ENCODE measurements at regions not wholly inside any gene's neighbourhood (a gene's known extent, or its start where the extent isn't known, plus 50 kb on each side); places are given as distances from the start of the nearest gene placed in this dataset.

DNA sequence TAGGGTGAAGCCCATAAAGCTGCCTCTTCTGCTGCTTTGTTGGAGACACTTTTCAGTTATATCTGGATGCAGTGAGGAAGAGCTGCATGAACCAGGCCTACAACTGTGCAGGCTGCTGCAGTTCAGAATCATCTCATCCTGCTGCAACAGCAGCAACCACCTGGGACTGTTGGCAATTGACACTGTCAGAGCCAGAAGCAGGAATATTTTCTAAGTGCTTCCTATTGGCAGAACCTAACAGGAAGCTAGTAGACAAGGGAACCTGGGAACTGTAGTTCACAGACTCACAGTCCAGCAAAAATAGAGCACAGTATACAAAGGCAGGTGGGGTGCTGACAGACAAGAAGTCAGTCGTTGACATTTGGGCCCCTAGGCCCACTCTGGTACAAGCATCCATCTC lies 452.9 kb upstream of the SPRED2 start:
- Histone ChIP-seq H3K36me3 (ENCODE audit: low read depth, missing control alignments) (no peaks in the 10 kb centered on the region), H3K27ac (no peak overlapping the region), H3K27me3 (no peaks in the 10 kb centered on the region), H3K4me3 (no peak overlapping the region), H3K9me3 (no peaks in the 10 kb centered on the region), H3K4me1 (no peaks in the 10 kb centered on the region)
- no peak for DNase-seq
- intact Hi-C loops (cut with DNase I; ENCODE audit: low total_unique reads): no loop called here
- WGBS, 2 donors: 68 to 72% methylated on average over 1 of the region's 1 CpG
- TF ChIP-seq, protein P1, sequence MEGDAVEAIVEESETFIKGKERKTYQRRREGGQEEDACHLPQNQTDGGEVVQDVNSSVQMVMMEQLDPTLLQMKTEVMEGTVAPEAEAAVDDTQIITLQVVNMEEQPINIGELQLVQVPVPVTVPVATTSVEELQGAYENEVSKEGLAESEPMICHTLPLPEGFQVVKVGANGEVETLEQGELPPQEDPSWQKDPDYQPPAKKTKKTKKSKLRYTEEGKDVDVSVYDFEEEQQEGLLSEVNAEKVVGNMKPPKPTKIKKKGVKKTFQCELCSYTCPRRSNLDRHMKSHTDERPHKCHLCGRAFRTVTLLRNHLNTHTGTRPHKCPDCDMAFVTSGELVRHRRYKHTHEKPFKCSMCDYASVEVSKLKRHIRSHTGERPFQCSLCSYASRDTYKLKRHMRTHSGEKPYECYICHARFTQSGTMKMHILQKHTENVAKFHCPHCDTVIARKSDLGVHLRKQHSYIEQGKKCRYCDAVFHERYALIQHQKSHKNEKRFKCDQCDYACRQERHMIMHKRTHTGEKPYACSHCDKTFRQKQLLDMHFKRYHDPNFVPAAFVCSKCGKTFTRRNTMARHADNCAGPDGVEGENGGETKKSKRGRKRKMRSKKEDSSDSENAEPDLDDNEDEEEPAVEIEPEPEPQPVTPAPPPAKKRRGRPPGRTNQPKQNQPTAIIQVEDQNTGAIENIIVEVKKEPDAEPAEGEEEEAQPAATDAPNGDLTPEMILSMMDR (IDR thresholded peaks at IDR 0.05): no peak
- TF ChIP-seq POLR2A (IDR thresholded peaks at IDR 0.05): no peak

DNA sequence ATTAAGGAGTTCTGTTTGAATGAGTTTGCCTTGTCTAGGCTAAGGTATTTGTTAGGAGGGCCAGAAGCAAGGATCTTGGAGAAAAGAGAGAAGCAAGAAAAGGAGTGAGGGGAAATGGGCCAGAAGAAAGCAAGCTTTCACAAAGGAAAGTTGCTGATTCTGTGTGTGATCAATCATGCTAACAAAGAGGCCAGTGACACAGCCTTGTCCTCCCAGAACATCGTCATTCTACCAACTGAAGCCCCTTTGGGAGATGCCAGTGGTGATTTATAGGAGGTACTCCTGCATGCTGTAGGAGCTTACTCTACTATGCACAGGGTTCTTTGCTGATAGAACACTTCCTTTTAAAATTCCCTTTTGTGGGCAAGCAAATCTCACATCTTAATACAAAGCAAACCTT lies 449.2 kb upstream of the SPRED2 start:
- Histone ChIP-seq H3K27ac (no peak overlapping the region), H3K36me3 (ENCODE audit: low read depth, missing control alignments) (no peaks in the 10 kb centered on the region), H3K9me3 (no peaks in the 10 kb centered on the region), H3K4me3 (no peak overlapping the region), H3K27me3 (no peaks in the 10 kb centered on the region), H3K4me1 (no peaks in the 10 kb centered on the region)
- TF ChIP-seq POLR2A (IDR thresholded peaks at IDR 0.05): no peak
- TF ChIP-seq, protein P1 (IDR thresholded peaks at IDR 0.05): no peak
- WGBS, 2 donors: 39 to 71% methylated on average over 1 of the region's 1 CpG
- no peak for DNase-seq
- intact Hi-C loops (cut with DNase I; ENCODE audit: low total_unique reads): no loop called here

DNA sequence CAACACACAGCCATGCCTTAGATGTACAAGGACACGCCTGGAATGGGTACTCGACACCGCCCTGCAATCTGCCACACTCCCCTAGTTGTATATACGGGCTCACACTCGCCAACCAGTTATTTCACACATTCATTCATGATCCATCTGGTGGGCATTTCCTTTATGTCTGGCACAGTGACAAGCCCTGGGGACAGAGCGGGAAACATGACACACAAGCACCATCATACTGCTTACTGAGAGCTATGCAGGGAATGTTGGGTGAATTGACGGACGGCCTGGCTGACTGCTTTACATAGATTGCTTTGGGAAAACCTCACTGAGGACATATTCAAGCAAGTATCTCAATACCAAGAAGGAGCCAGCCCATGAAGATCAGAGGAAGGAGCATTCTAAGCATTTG lies 448.0 kb upstream of the SPRED2 start:
- Histone ChIP-seq H3K36me3 (ENCODE audit: low read depth, missing control alignments) (no peaks in the 10 kb centered on the region), H3K4me1 (no peaks in the 10 kb centered on the region), H3K9me3 (no peaks in the 10 kb centered on the region), H3K27me3 (no peaks in the 10 kb centered on the region), H3K27ac (no peak overlapping the region), H3K4me3 (no peak overlapping the region)
- TF ChIP-seq, protein P1 (IDR thresholded peaks at IDR 0.05): no peak
- no peak for TF ChIP-seq POLR2A (IDR thresholded peaks at IDR 0.05)
- intact Hi-C loops (cut with DNase I; ENCODE audit: low total_unique reads): no loop called here
- WGBS, 2 donors: 77 to 94% methylated on average over 8 of the region's 8 CpGs
- no peak for DNase-seq

DNA sequence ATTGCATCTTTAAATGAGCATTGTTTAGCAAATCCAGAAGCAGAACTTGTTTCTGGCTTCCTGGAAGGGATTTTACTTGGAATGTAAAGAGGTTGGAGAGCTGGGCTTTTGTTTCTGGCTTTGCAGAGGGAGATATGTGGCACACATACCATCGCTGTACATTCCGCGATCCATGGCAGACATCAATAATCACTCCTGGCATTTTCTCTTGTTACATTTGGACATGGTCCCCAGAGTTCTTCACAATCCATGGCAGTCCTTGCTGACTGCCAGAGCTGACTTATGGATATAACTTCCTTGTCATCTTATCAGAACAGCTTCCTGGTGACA lies 445.6 kb upstream of the SPRED2 start:
- intact Hi-C loops (cut with DNase I; ENCODE audit: low total_unique reads): no loop called here
- no peaks in the 10 kb centered on the region for H3K4me1 ChIP-seq
- TF ChIP-seq POLR2A (IDR thresholded peaks at IDR 0.05): no peak
- no peaks in the 10 kb centered on the region for H3K9me3 ChIP-seq
- H3K4me3 ChIP-seq: no peak overlapping the region
- WGBS, 2 donors: 57 to 70% methylated on average over 3 of the region's 3 CpGs
- DNase-seq: no peak
- no peaks in the 10 kb centered on the region for H3K27me3 ChIP-seq
- no peak overlapping the region for H3K27ac ChIP-seq
- H3K36me3 ChIP-seq (ENCODE audit: low read depth, missing control alignments): no peaks in the 10 kb centered on the region

DNA sequence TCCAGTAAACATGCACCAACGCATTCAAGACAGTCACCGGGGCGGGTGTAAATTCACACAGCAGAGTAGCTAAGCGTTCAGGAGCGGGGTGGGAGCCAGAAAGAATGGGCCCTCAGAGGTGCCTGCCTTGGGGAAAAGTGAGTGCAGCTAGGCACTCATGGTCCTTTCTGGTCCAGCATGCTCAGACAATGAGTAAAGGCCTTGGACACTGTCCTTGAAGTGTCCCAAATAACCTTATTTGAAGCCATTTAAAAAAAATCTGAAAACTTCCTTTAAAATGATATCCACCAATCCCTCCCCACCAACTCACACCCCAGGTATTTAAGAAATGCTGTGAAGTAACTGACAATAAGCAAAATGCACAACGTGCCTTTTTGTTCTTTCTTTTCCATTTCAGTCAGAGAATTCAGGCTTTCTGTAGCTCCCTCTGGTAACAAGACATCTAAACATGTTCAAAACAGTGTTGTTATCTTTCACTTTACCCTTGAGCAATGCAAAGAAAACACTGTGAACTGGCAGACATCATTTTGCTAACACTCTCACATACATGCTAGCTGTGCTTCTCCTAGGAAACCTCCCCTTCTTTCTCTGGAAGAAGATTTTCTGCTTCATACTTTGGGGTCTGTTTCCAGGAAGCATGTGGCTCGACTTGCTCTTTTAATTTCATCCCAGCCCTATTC lies 445.1 kb upstream of the SPRED2 start:
- no peaks in the 10 kb centered on the region for H3K36me3 ChIP-seq (ENCODE audit: low read depth, missing control alignments)
- no peak overlapping the region for H3K27ac ChIP-seq
- intact Hi-C loops (cut with DNase I; ENCODE audit: low total_unique reads): no loop called here
- H3K9me3 ChIP-seq: no peaks in the 10 kb centered on the region
- no peak for DNase-seq
- no peaks in the 10 kb centered on the region for H3K4me1 ChIP-seq
- no peaks in the 10 kb centered on the region for H3K27me3 ChIP-seq
- 64 to 70% methylated on average over 7 of the region's 7 CpGs for WGBS, 2 donors
- TF ChIP-seq, protein P1 (IDR thresholded peaks at IDR 0.05): no peak
- no peak for TF ChIP-seq POLR2A (IDR thresholded peaks at IDR 0.05)
- no peak overlapping the region for H3K4me3 ChIP-seq
